ENCODE measurements at regions not wholly inside any gene's neighbourhood (a gene's known extent, or its start where the extent isn't known, plus 50 kb on each side); places are given as distances from the start of the nearest gene placed in this dataset.

- Histone ChIP-seq H3K4me2 (ENCODE audit: low read length) (no peak overlapping the region), H4K20me1 (ENCODE audit: low read length) (no peaks in the 10 kb centered on the region), H3F3A (ENCODE audit: low read length, unreplicated experiment) (no peaks in the 10 kb centered on the region), H3K4me3 (ENCODE audit: low read length) (no peak overlapping the region), H2AFZ (ENCODE audit: low read length) (no peak overlapping the region), H3K36me3 (ENCODE audit: low read depth, low read length) (no peaks in the 10 kb centered on the region), H3K4me1 (ENCODE audit: insufficient read depth, low read length) (no peaks in the 10 kb centered on the region), H3K27ac (ENCODE audit: low read length) (no peak overlapping the region), H3K9me2 (replicated peaks; ENCODE audit: low read length) (no peaks in the 10 kb centered on the region), H3K9ac (ENCODE audit: low read length) (no peak overlapping the region), H3K9me3 (ENCODE audit: low read length) (no peaks in the 10 kb centered on the region), H3K79me2 (ENCODE audit: low read length) (no peaks in the 10 kb centered on the region), H3K27me3 (ENCODE audit: low read length) (peaks cover 43% of the 10 kb centered on the region)
- no TSS peak for BruUV-seq (replicated peaks)
- POLR2A ChIA-PET (ENCODE audit: unreplicated experiment), result no interaction called here
- intact Hi-C loops (cut with micrococcal nuclease), result no loop called here
- TF ChIP-seq CTCF (conservative IDR thresholded peaks at IDR 0.05; ENCODE audit: low read depth, low read length) (no peak), EZH2 (IDR thresholded peaks at IDR 0.05; ENCODE audit: low read length, unreplicated experiment) (no peak), EZH2phosphoT487 (IDR thresholded peaks at IDR 0.05; ENCODE audit: borderline replicate concordance, low read length) (no peak)
- DNase-seq (no peak), ATAC-seq (no peak)
- CTCF ChIA-PET, result no interaction called here
Measured at GRCh38 chr18:25732862-25733261, 357.6 kb downstream of the SS18 start.

- Histone ChIP-seq H3K4me1 (ENCODE audit: insufficient read depth, low read length) (no peaks in the 10 kb centered on the region), H3K27me3 (ENCODE audit: low read length) (peaks cover 40% of the 10 kb centered on the region; the same call in 1 of the 2 replicates), H4K20me1 (ENCODE audit: low read length) (no peaks in the 10 kb centered on the region), H3K4me2 (ENCODE audit: low read length) (no peak overlapping the region), H3K9me2 (replicated peaks; ENCODE audit: low read length) (no peaks in the 10 kb centered on the region), H3K9ac (ENCODE audit: low read length) (no peak overlapping the region), H3F3A (ENCODE audit: low read length, unreplicated experiment) (no peaks in the 10 kb centered on the region), H2AFZ (ENCODE audit: low read length) (no peak overlapping the region), H3K79me2 (ENCODE audit: low read length) (no peaks in the 10 kb centered on the region), H3K9me3 (ENCODE audit: low read length) (no peaks in the 10 kb centered on the region), H3K4me3 (ENCODE audit: low read length) (no peak overlapping the region), H3K36me3 (ENCODE audit: low read depth, low read length) (no peaks in the 10 kb centered on the region), H3K27ac (ENCODE audit: low read length) (no peak overlapping the region)
- DNase-seq (no peak), ATAC-seq (no peak)
- CTCF ChIA-PET, result no interaction called here
- no TSS peak for BruUV-seq (replicated peaks)
- POLR2A ChIA-PET (ENCODE audit: unreplicated experiment), result no interaction called here
- intact Hi-C loops (cut with micrococcal nuclease), result no loop called here
- no peak for TF ChIP-seq EZH2phosphoT487 (IDR thresholded peaks at IDR 0.05; ENCODE audit: borderline replicate concordance, low read length)
- no peak for TF ChIP-seq CTCF (conservative IDR thresholded peaks at IDR 0.05; ENCODE audit: low read depth, low read length)
- no peak for TF ChIP-seq EZH2 (IDR thresholded peaks at IDR 0.05; ENCODE audit: low read length, unreplicated experiment)
Measured at GRCh38 chr18:25729072-25729471, 361.3 kb downstream of the SS18 start.

GRCh38 chr18:25727281-25727985 is 363.0 kb downstream of the SS18 start:
- DNase-seq (no peak), ATAC-seq (no peak)
- Histone ChIP-seq H3K36me3 (ENCODE audit: low read depth, low read length) (no peaks in the 10 kb centered on the region), H3F3A (ENCODE audit: low read length, unreplicated experiment) (no peaks in the 10 kb centered on the region), H3K27ac (ENCODE audit: low read length) (no peak overlapping the region), H3K27me3 (ENCODE audit: low read length) (peaks cover 34% of the 10 kb centered on the region; the same call in 1 of the 2 replicates), H3K4me2 (ENCODE audit: low read length) (no peak overlapping the region), H3K9me3 (ENCODE audit: low read length) (no peaks in the 10 kb centered on the region), H2AFZ (ENCODE audit: low read length) (no peak overlapping the region), H4K20me1 (ENCODE audit: low read length) (no peaks in the 10 kb centered on the region), H3K4me1 (ENCODE audit: insufficient read depth, low read length) (no peaks in the 10 kb centered on the region), H3K79me2 (ENCODE audit: low read length) (no peaks in the 10 kb centered on the region), H3K4me3 (ENCODE audit: low read length) (no peak overlapping the region), H3K9me2 (replicated peaks; ENCODE audit: low read length) (no peaks in the 10 kb centered on the region), H3K9ac (ENCODE audit: low read length) (no peak overlapping the region)
- TF ChIP-seq EZH2phosphoT487 (IDR thresholded peaks at IDR 0.05; ENCODE audit: borderline replicate concordance, low read length) (no peak), CTCF (conservative IDR thresholded peaks at IDR 0.05; ENCODE audit: low read depth, low read length) (no peak), EZH2 (IDR thresholded peaks at IDR 0.05; ENCODE audit: low read length, unreplicated experiment) (no peak)
- CTCF ChIA-PET, result no interaction called here
- POLR2A ChIA-PET (ENCODE audit: unreplicated experiment), result no interaction called here
- intact Hi-C loops (cut with micrococcal nuclease), result no loop called here
- BruUV-seq (replicated peaks), result no TSS peak
